H1 (cell line): ENCODE measurements at regions not wholly inside any gene's neighbourhood (a gene's known extent, or its start where the extent isn't known, plus 50 kb on each side); places are given as distances from the start of the nearest gene placed in this dataset.

Experiments
- CTCF ChIP-seq, 3 experiments: IDR thresholded peaks; 1 replicate in 2 of 3; 2 replicates in 1 of 3; pipeline versions ENCODE4 v1.5.1 to v1.6.1; 2011; ENCODE audit warnings: low read length in 3 of 3, mild to moderate bottlenecking in 3 of 3, inconsistent platforms in 2 of 3, low read depth in 1 of 3, moderate library complexity in 1 of 3; ENCODE audit not compliant: insufficient read depth in 1 of 3; ENCODE audit errors: control extremely low read depth in 1 of 3

- peak in 2 of 3 experiments; percentile 1 to 18; a peak in 2 of 4 replicates for TF ChIP-seq CTCF (IDR thresholded peaks at IDR 0.05; ENCODE audit: control extremely low read depth in 1 of 3, insufficient read depth in 1 of 3, low read depth in 1 of 3, low read length in 3 of 3)
- TF ChIP-seq, all 59 proteins: peak for 2
Measured at GRCh38 chr21:28018741-28019669, 973.7 kb downstream of the LTN1 start (continued).
